GM21423 (cell line): ENCODE measurements at regions not wholly inside any gene's neighbourhood (a gene's known extent, or its start where the extent isn't known, plus 50 kb on each side); places are given as distances from the start of the nearest gene placed in this dataset.

Experiments
- ATAC-seq: cut with Tn5 transposase; IDR thresholded peaks from one replicate; pipeline ENCODE4 v1.9.1; 2021; ENCODE audit warnings: mild to moderate bottlenecking, moderate library complexity; ENCODE audit not compliant: unreplicated experiment

DNA sequence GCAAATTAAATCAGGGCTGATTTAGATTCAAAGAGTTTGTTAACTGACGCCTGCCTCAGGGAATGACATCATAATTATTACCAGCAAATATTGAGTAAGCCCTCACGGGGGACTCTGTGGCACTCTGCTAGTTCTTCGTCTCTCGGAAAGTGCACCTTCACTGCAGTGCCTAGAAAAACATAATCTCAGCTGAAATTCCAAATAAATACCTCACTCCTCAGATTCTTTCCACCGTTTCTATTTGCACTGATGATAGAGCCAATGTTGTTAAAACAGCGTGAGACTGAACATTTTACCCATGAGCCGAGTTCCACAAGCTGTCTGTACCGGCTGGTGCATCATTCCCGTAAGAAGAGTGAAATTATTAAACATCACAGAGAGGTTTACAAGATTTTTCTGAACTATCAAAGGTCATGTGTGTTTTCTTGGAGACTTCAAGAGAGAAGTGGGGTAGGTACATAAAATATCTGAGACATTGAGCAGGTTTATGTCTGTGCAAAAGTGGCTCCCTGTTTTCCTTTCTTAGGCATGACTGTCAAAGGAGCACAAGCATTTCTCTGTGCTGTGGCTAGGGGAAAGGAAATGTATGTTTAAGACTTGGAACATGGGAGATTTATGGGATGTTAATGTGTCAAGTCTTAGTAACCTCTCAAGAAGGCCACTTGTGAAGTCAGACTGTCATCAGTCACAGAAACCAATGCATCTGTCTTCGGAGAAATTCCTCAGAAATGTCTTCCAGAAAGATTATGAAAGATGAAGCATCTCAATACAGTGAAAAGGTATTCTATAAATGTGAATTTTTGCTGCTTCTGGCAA lies 119.6 kb downstream of the CBLL2 start:
- no peak for ATAC-seq

DNA sequence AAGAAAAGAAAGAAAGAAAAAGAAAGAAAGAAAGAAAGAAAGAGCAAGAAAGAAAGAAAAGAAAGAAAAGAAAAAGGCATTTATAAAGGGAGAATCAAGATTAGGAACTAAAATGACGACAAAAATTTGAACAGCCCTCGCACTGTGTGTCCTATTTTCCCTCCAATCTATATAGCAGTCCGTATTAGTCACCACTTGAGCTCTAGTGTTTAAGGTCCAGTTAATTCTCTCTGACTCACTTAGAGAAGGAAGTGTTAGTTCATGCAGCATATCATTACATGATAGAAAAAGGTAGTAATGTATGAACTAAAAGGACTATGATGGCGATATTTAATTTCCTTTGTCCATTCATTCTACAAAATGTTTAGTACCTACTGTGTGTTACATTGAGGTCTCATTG lies 122.7 kb downstream of the CBLL2 start:
- no peak for ATAC-seq

DNA sequence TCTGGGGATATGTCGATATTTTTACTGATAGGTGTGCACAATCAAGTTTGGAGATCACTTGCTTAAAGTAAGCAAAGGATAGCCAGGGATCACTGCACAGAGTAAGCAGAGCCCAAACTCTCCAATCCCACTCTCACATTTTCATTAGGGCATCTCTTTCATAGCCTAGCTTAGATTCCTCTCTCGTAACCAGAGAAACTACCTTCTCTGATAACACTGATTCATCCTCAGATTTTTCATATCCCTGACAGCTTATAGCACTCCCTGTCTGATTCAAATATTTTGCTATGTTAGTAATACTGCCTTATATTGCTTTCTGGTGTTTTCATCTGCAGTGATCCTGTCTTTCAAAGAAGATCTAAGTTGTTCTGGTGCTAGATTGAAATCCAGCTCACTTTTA lies 123.7 kb downstream of the CBLL2 start:
- no peak for ATAC-seq

DNA sequence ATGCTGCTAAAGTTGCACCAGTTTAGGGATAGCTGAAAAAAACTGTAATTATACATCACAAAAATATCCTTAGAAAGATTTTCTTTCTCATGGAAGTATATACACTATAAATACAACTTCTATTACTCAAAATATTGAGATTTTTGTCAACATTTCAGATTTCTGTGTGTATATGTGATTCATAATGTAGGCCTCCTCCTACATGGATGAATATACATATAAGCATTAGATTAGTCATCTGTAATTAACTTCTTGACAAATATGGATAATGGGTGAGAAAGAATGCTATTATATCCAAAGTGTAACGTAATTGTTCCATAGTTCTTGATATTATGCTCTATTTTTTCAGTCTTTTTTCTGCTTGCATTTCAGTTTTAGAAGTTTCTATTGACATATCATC lies 124.9 kb downstream of the CBLL2 start:
- no peak for ATAC-seq

DNA sequence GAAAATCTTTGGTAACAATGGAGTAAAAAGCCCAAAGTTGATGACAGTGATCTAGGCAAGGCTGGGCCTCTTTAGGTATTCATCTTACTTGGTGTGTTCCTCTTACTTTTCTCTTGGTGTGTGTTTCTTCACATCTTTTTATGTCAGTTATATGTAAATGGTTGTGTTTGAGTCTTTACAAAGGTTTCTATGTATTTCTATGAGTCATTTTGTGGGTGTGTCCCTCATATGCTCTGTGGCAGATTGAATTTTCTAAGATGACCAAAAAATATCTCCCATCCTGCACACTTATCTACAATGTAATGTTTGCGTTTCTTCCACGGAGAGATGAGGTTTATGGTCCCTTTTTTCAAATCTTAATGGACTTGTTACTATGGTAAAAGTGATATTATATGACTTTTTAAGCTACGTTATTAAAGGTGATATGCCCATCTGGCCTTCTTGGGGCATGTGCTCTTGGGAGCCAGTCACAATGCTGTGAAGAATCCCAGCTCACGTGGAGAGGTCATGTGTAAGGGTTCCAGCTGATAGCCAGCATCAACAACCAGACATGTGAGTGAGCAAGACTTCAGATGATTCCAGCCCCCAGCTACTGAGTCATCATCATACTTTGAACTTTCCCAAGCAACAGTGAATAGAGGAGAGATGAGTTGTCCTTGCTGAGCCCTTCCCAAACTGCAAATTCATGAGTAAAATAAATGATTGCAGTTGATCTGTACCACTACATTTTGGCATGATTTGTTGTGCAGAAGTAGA lies 126.9 kb downstream of the CBLL2 start:
- ATAC-seq, result no peak

DNA sequence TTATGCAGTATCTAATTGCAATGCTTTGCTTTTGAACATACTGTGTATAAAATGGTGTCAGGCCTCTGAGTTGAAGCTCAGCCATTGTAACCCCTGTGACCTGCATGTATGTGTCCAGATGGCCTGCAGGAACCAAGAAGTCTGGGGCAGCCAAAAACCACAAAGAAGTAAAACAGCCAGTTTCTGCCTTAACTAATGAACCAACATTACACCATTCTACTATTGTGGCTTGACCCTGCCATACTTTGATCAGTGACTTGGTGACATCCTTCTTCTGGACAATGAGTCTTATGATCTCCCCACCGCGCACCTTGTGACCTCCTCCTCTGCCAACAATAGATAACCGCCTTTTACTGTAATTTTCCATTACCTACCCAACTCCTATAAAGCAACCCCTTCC lies 131.6 kb downstream of the CBLL2 start:
- no peak for ATAC-seq

DNA sequence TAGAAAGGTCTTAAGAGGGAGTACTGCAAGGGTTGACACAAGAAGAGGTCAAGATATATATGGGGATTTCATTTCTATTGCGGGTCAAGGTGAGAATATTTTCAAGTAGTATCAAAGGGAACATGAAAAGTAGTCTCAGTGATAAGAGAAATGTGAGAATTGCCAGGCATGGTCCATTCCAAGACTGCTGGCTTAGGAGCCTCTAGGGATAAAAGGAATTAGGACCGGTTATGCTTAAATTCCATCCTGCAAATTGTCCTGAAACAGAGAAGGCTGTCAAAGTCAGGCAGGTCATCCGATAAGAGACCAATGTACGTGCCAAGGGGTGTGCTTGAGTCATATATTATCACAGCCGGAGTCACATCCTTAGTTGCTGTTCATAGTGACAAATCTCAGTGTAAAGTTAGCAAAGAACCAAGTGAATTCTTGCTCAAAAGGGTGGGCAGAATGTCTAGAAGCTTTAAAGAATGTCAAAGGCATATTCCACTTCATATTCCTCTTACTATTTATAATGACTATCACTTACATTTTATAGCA lies 133.6 kb downstream of the CBLL2 start:
- no peak for ATAC-seq

DNA sequence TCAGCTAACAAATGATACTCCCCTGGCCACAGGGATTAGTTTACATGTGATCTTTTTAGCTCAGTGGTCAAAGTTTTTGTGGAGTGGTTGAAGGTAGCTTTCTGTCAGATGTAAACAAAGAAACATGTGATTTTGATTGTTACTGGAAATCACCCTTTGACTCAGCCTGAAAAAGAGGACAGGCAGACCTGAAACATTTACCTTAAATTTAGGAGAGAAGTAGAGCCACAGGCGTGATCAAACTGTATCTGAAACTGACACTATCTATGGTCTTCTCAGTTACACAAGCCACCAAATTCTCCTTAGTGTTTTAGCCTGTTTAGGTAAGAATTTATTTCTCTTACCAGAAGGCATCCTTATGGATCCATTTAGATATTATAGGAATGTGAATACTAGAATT lies 136.7 kb downstream of the CBLL2 start:
- ATAC-seq, result no peak

DNA sequence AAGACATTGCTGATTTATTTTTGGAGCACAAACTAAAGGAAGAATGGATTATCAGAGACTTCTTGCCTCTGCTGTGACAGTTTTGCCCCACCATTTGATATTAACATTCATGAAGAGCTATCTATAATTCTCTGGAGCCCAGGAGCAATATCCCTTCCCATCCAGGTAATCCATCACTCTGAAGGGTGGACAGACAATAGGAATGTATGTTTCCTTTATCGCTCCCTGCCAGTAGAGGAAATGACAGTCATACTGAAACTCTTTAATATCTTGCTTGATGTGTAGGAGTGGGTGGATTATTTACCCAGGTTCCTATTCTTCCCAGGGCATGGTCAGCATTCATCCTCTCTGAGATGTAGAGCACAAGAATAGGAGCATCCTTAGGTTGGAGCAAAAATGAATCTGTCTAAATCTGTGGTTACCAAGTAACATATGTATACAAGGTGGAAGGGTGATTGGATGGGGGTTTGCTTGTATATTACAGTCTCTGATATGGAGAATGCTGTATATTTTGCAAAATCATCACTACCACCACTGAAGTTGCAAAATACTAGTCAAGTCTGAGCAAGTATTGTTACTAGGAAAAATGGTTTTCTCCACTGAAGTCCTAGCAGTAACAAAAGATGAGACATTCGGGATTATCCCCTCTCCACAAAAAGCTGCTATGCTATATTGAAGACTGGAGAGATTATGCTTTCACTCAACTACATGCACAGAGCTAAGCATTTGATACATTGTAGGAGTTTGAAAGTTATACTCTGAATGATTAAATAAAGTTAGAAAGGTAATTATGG lies 151.6 kb downstream of the CBLL2 start:
- no peak for ATAC-seq

DNA sequence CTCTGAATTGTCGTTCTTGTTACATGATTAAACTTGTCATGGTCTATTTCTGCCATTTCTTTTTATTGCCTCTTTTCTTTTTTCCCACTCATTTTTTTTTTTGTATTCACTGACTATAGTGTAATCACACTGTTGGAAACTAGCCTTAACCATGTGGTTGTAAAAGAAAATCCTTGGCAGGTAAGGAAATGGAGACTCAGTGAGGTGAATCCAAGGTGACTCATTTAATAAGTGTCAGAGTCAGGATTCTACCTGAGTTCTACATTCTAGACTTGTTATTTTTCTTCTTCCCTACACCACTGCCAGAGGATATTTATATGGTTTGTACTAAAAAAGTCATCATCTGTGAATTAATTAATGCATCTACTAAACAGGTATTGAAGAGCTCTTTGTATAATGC lies 152.2 kb downstream of the CBLL2 start:
- no peak for ATAC-seq

DNA sequence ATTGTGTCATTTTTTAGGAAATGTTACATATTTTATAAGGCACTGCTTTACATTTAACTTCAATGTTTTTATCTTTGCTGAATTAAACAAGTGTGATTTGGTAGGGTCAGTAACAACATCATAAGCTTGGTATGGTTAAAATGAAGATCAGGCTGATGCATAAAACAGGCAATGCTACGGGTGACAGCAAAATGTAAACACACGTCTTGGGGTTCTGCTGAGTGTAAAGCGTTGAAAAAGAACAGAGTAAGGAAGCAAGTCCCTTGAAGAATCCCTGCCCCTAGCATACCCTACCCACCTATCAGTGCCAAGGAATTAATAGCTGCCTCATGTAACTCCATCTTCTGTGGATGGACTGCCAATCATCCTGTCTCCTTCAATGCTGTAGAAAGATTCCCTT lies 157.0 kb downstream of the CBLL2 start:
- ATAC-seq, result no peak

DNA sequence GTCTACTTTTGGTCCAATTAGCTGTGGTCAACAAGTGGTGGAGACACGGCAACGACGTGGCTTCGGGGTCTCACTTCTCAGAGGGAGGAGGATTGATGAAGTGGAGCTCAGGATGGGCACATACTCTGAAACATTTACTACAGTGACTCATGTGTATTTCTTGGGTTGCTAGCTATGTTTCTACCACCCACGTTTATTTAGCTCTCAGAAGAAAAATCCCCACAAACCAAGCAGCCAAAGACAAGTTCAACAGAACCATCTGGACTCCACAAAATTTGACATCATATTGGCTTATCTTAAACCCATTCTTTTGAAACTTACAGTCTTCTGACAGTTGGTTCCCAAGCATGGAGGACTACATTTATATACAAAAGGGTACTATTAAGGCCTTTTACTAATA lies 158.0 kb downstream of the CBLL2 start:
- ATAC-seq, result no peak

DNA sequence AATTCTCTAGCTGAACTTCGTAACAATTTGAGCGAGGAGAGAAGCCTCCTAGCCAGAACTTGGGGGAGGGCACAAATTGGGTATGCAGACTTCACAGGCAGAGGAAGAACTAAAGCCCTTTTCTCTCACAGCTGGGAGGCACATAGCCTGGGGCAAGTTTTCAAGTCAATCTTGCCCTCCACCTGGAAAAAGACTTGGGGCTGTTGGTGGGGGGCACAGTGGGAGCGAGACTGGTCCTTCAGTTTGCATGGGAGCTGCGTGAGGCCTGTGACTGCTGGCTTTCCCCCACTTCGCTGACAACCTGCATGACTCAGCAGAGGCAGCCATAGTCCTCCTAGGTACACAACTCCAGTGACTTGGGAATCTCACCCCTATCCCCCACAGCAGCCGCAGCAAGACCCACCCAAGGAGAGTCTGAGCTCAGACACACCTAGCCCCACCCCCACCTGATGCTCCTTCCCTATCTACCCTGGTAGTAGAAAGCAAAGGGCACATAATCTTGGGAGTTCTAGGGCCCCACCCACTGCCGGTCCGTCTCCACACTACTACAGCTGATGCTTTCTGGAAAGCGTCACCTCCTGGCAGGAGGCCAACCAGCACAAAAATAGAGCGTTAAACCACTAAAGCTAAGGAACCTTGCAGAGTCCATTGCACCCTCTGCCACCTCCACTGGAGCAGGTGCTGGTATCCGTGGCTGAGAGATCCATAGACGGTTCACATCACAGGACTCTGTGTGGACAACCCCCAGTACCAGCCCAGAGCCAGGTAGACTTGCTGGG lies 160.8 kb downstream of the CBLL2 start:
- no peak for ATAC-seq

DNA sequence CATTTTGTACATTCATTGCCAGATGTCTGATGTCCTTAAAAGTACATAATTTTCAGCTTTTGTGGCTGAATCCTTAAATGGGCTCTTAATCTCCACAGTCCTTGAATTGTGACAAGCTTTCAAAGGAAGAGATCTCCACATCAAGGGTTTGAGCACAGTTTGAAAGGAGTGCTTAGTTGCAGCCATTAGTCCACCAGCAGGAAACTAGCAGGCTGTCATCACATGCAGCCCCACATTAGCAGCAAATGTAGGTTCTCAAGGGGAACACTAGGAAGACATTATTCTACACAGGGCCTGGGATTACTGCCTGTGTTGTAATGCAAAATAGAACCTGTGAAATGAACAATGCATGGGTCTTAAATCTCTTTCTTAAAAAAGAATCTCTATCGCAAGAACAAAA lies 173.2 kb downstream of the CBLL2 start:
- no peak for ATAC-seq

DNA sequence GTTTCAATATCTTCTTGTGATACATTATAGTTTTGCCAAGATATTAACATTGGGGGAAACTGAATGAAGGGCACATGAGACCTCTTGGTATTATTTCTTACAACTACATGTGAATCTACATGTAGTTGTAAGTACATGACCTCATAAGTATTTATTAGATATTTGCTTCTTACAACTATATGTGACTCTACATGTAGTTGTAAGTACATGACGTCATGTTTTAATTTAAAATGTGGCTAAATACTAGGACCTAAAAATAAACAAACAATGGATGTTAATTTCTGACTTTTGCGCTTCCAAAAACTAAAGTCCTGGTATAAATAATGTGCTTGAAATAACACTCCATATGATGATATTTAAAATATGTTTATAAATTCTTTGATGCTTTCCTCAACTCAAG lies 190.2 kb downstream of the CBLL2 start:
- ATAC-seq, result no peak

DNA sequence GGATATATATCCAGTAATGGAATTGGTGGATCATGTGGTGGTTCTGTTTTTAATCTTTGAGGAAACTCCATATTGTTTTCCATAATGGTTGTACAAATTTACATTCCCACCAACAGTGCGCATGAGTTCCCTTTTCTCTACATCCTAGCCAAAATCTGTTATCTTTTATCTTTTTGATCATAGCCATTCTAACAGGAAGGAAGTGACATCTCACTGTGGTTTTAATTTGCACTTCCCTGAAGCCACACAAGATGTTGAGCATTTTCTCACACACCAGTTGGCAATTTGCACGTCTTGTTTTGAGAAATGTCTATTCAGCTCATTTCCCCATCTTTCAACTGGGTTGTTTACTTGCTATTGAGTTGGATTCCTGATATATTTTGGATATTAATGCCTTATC lies 194.9 kb downstream of the CBLL2 start:
- no peak for ATAC-seq

DNA sequence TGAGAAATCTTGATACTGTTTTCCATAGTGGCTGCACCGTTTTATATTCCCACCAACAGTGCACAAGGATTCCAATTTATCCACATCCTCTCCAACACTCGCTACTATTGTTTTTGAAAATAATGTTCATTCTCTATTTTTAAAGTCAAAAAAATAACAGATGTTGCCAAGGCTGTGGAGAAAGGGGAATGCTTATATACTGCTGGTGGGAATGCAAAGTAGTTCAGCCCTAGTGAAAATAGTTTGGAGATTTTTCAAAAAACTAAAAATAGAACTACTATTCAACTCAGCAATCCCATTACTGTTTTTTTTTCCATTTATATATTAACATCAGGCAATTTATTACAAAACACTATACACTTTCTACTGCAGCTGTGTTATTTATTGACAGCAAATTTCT lies 208.7 kb downstream of the CBLL2 start:
- ATAC-seq, result no peak

DNA sequence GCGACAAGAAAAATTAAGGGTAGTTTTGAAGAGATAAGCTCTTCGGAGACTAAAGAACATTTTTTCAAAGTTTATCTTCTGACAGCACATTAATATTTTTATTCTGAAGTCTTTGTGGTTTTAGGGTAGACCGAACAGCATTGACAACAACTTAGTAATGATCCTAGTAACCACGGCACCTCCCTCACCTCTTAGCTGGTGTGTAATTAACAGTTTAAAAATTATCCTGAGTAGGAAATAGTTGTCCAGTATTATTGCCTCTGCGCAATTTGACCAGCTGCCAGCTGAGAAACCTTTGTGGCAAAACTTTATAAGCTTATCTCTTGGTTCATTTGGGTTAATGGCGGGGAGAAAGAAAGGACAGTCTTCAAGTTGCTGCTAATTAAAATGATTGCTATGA lies 213.6 kb downstream of the CBLL2 start:
- no peak for ATAC-seq

DNA sequence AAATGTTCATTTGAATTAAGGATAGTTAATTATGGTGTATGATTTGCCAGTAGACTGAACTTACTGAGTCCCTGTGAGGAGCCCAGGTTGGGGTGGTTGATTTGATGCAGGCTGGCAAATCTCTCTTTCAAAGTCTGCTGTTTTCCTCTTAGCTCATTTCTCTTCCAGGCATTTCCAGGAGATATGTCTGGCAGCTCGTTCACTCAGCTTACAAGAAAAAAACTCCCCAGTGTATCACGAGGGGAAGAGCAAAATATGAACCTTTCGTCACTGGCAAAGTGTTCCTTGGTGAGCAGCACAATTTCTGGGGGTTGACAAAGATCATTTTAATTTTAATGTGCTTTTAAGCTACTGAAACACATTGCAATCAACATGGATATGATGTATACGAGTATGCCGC lies 244.2 kb downstream of the CBLL2 start:
- no peak for ATAC-seq

DNA sequence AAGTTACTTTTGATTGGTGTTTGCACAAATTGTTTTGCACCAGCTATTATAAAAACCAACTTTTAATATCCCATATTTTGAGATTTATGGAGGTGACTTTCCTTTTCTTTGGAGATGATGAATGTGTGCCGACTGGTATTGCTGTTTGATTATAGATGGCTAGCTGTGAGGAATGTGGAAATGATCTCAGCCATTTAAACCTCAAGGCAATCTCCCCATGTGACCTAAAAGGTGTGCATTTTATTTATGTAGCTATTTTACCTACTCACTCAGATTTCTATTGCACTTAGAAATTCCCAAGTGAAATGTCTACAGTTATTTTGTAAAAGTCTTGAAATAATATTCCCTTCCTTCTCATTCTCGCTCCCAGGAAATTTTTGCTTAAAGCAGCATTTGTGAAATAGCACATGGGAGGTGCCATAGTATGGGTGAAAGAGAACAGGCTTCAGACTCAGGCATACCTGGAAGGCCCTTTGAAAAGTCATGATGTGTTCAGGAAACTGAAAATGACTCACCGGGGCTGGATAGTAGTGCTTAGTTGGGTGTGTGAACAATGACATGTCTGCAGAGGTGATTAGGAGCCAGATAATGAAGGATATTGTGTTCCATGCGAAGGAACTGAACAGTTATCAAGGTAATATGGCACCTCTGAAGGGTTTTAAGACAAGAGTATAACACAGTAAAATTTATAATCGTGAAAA lies 247.6 kb downstream of the CBLL2 start:
- ATAC-seq, result no peak
